ENCODE measurements at regions not wholly inside any gene's neighbourhood (a gene's known extent, or its start where the extent isn't known, plus 50 kb on each side); places are given as distances from the start of the nearest gene placed in this dataset.
"Not testable (repeated sequence)": the region's sequence is repeated elsewhere in the genome, so short reads cannot be mapped to it uniquely, and the experiment has no call there.

- H3K27ac ChIP-seq: no peak overlapping the region
- H3K36me3 ChIP-seq: peaks cover 0 to 30% (median 3%) of the 10 kb centered on the region in 11 experiments; a peak in 7 of 22 replicates
- H3K27me3 ChIP-seq: no peaks in the 10 kb centered on the region
- H3K4me3 ChIP-seq: no peak overlapping the region; a peak in 1 of 20 replicates
- peaks cover 11 to 42% (median 31%) of the 10 kb centered on the region in 10 experiments; a peak in 16 of 20 replicates for H3K4me1 ChIP-seq
- H3K4me2 ChIP-seq: peak overlapping the region in 8 of 11 experiments; percentile 21 to 63 (median 40); a peak in 14 of 22 replicates
- H4K20me1 ChIP-seq: no peaks in the 10 kb centered on the region
- H3K9ac ChIP-seq: no peak overlapping the region
- no peak for TF ChIP-seq Cebpa-rat (IDR thresholded peaks at IDR 0.05)
- H3K9me3 ChIP-seq (replicated peaks in 1 of 11): peaks cover 20 to 93% (median 83%) of the 10 kb centered on the region in 11 experiments
Measured at GRCh38 chr5:158499075-158499891, 600.4 kb downstream of the EBF1 start.

GRCh38 chr5:158496624-158497023 lies 603.1 kb downstream of the EBF1 start:
- Histone ChIP-seq H3K27ac (no peak overlapping the region), H3K36me3 (peaks cover 0 to 16% (median 0%) of the 10 kb centered on the region in 11 experiments; a peak in 5 of 22 replicates), H3K9me3 (replicated peaks in 1 of 11) (peaks cover 22 to 96% (median 82%) of the 10 kb centered on the region in 11 experiments), H3K27me3 (no peaks in the 10 kb centered on the region), H4K20me1 (no peaks in the 10 kb centered on the region), H3K4me3 (no peak overlapping the region), H3K4me2 (no peak overlapping the region), H3K4me1 (peaks cover 0 to 26% (median 13%) of the 10 kb centered on the region in 10 experiments; a peak in 11 of 20 replicates), H3K9ac (no peak overlapping the region)
- peak in 1 of 11 experiments; percentile 26; a peak in 1 of 22 replicates for TF ChIP-seq Cebpa-rat (IDR thresholded peaks at IDR 0.05)

GRCh38 chr5:158494541-158494940 lies 605.2 kb downstream of the EBF1 start:
- TF ChIP-seq Cebpa-rat (IDR thresholded peaks at IDR 0.05): no peak
- no peak overlapping the region for H3K4me2 ChIP-seq
- no peak overlapping the region for H3K9ac ChIP-seq
- no peak overlapping the region for H3K27ac ChIP-seq
- H3K4me3 ChIP-seq: no peak overlapping the region
- peaks cover 0 to 18% (median 0%) of the 10 kb centered on the region in 11 experiments; a peak in 5 of 22 replicates for H3K36me3 ChIP-seq
- H3K27me3 ChIP-seq: no peaks in the 10 kb centered on the region
- H4K20me1 ChIP-seq: no peaks in the 10 kb centered on the region
- H3K4me1 ChIP-seq: peaks cover 0 to 13% (median 7%) of the 10 kb centered on the region in 10 experiments; a peak in 11 of 20 replicates
- H3K9me3 ChIP-seq (replicated peaks in 1 of 11): peaks cover 29 to 89% (median 82%) of the 10 kb centered on the region in 11 experiments

- H3K27me3 ChIP-seq, H3K4me2 ChIP-seq, H3K27ac ChIP-seq, H3K4me1 ChIP-seq, H3K4me3 ChIP-seq, H3K9ac ChIP-seq, H4K20me1 ChIP-seq: not testable (repeated sequence)
- Histone ChIP-seq H3K9me3 (replicated peaks in 1 of 11) (peaks cover 29 to 85% (median 81%) of the 10 kb centered on the region in 11 experiments), H3K36me3 (peaks cover 0 to 18% (median 0%) of the 10 kb centered on the region in 11 experiments; a peak in 5 of 22 replicates)
Measured at GRCh38 chr5:158494044-158494443, 605.7 kb downstream of the EBF1 start.

- Histone ChIP-seq H4K20me1 (no peaks in the 10 kb centered on the region), H3K27ac (no peak overlapping the region), H3K9me3 (replicated peaks in 1 of 11) (peaks cover 26 to 79% (median 69%) of the 10 kb centered on the region in 11 experiments), H3K4me1 (peaks cover 0 to 5% (median 0%) of the 10 kb centered on the region in 10 experiments; a peak in 2 of 20 replicates), H3K9ac (no peak overlapping the region), H3K4me2 (no peak overlapping the region), H3K4me3 (no peak overlapping the region), H3K27me3 (no peaks in the 10 kb centered on the region), H3K36me3 (peaks cover 0 to 12% (median 0%) of the 10 kb centered on the region in 11 experiments; a peak in 5 of 22 replicates)
- TF ChIP-seq Cebpa-rat (IDR thresholded peaks at IDR 0.05): no peak
Measured at GRCh38 chr5:158492841-158493242, 606.9 kb downstream of the EBF1 start.

GRCh38 chr5:158492136-158492535 lies 607.6 kb downstream of the EBF1 start:
- no peaks in the 10 kb centered on the region for H4K20me1 ChIP-seq
- H3K4me3 ChIP-seq: no peak overlapping the region
- H3K4me1 ChIP-seq: peaks cover 0 to 11% (median 0%) of the 10 kb centered on the region in 10 experiments; a peak in 2 of 20 replicates
- no peak overlapping the region for H3K27ac ChIP-seq
- no peak overlapping the region for H3K4me2 ChIP-seq
- no peak overlapping the region for H3K9ac ChIP-seq
- peaks cover 0 to 5% (median 0%) of the 10 kb centered on the region in 11 experiments; a peak in 3 of 22 replicates for H3K36me3 ChIP-seq
- peaks cover 19 to 77% (median 66%) of the 10 kb centered on the region in 11 experiments for H3K9me3 ChIP-seq (replicated peaks in 1 of 11)
- H3K27me3 ChIP-seq: no peaks in the 10 kb centered on the region
- no peak for TF ChIP-seq Cebpa-rat (IDR thresholded peaks at IDR 0.05)

GRCh38 chr5:158487664-158488063 lies 612.1 kb downstream of the EBF1 start:
- Histone ChIP-seq H3K4me3 (no peak overlapping the region), H3K4me1 (peaks cover 25 to 45% (median 33%) of the 10 kb centered on the region in 10 experiments; a peak in 19 of 20 replicates), H3K9me3 (replicated peaks in 1 of 11) (peaks cover 9 to 66% (median 45%) of the 10 kb centered on the region in 11 experiments; a peak in 18 of 22 replicates), H3K27me3 (0 out of 22 replicates have a peak, but pooled peaks cover 0 to 6% (median 0%) of the 10 kb centered on the region in 11 experiments), H4K20me1 (no peaks in the 10 kb centered on the region), H3K36me3 (0 out of 22 replicates have a peak, but pooled peaks cover 0 to 4% (median 0%) of the 10 kb centered on the region in 11 experiments), H3K9ac (no peak overlapping the region), H3K27ac (no peak overlapping the region), H3K4me2 (0 out of 22 replicates have a peak overlapping the region, but pooled peaks of 1 of the 11 experiments have one; percentile 4)
- TF ChIP-seq Cebpa-rat (IDR thresholded peaks at IDR 0.05): no peak

- H4K20me1 ChIP-seq: no peaks in the 10 kb centered on the region
Measured at GRCh38 chr5:158487156-158487555, 612.6 kb downstream of the EBF1 start.

GRCh38 chr5:158486566-158486965 lies 613.1 kb downstream of the EBF1 start:
- Histone ChIP-seq H3K27ac (no peak overlapping the region), H3K4me3 (no peak overlapping the region), H4K20me1 (no peaks in the 10 kb centered on the region), H3K9me3 (replicated peaks in 1 of 11) (peaks cover 8 to 66% (median 47%) of the 10 kb centered on the region in 11 experiments), H3K27me3 (0 out of 22 replicates have a peak, but pooled peaks cover 0 to 6% (median 0%) of the 10 kb centered on the region in 11 experiments), H3K4me1 (peaks cover 25 to 46% (median 33%) of the 10 kb centered on the region in 10 experiments; a peak in 19 of 20 replicates), H3K9ac (no peak overlapping the region), H3K4me2 (peak overlapping the region in 4 of 11 experiments; percentile 1 to 71 (median 30); a peak in 1 of 22 replicates), H3K36me3 (peaks cover 0 to 11% (median 0%) of the 10 kb centered on the region in 11 experiments; a peak in 2 of 22 replicates)
- no peak for TF ChIP-seq Cebpa-rat (IDR thresholded peaks at IDR 0.05)

More at GRCh38 chr5:158487156-158487555, 612.6 kb downstream of the EBF1 start:
- peaks cover 6 to 66% (median 47%) of the 10 kb centered on the region in 11 experiments; a peak in 21 of 22 replicates for H3K9me3 ChIP-seq (replicated peaks in 1 of 11)
- peaks cover 25 to 46% (median 33%) of the 10 kb centered on the region in 10 experiments; a peak in 19 of 20 replicates for H3K4me1 ChIP-seq
- H3K27ac ChIP-seq: no peak overlapping the region
- 0 out of 22 replicates have a peak, but pooled peaks cover 0 to 8% (median 0%) of the 10 kb centered on the region in 11 experiments for H3K36me3 ChIP-seq
- no peak overlapping the region for H3K9ac ChIP-seq
- TF ChIP-seq Cebpa-rat (IDR thresholded peaks at IDR 0.05): no peak
- H3K27me3 ChIP-seq: 0 out of 22 replicates have a peak, but pooled peaks cover 0 to 6% (median 0%) of the 10 kb centered on the region in 11 experiments
- peak overlapping the region in 2 of 11 experiments; percentile 1 to 2; a peak in 1 of 22 replicates for H3K4me2 ChIP-seq
- H3K4me3 ChIP-seq: no peak overlapping the region
